Gastroesophageal sphincter (tissue), 3 donors: ENCODE measurements at regions not wholly inside any gene's neighbourhood (a gene's known extent, or its start where the extent isn't known, plus 50 kb on each side); places are given as distances from the start of the nearest gene placed in this dataset.

ENCODE experiments used
- CTCF ChIP-seq, 4 experiments: fragments of 200-600 bp in 2 of 4; fragments of 450-650 bp in 2 of 4; sonication (generic) in 1 of 4; IDR thresholded peaks; one replicate each; pipeline ENCODE4 v1.5.1; 2017 to 2019; ENCODE audit warnings: antibody characterized with exemption in 4 of 4, mild to moderate bottlenecking in 2 of 4, moderate library complexity in 2 of 4
- POLR2A ChIP-seq, 2 donors: fragments of 450-650 bp; IDR thresholded peaks; one replicate each; pipeline ENCODE4 v1.6.1; 2017; ENCODE audit warnings: antibody characterized with exemption in 2 of 2, mild to moderate bottlenecking in 2 of 2, moderate library complexity in 1 of 2
- POLR2AphosphoS5 ChIP-seq: sonication (generic); formaldehyde crosslinking; IDR thresholded peaks from one replicate; pipeline ENCODE4 v1.6.1; 2017; ENCODE audit warnings: antibody characterized with exemption

- TF ChIP-seq POLR2A (IDR thresholded peaks at IDR 0.05) (no peak), CTCF (IDR thresholded peaks at IDR 0.05) (no peak), POLR2AphosphoS5 (no peak)
Measured at GRCh38 chr5:63124266-63124665, 545.6 kb downstream of the LRRC70 start.
